K562 (cell line): ENCODE measurements at regions not wholly inside any gene's neighbourhood (a gene's known extent, or its start where the extent isn't known, plus 50 kb on each side); places are given as distances from the start of the nearest gene placed in this dataset.

ENCODE experiments used
- ATAC-seq: fragments of 200-7000 bp; cut with Tn5 transposase; 3 replicates; pipeline ENCODE4 v1.9.1; 2020; ENCODE audit warnings: moderate library complexity
- BruUV-seq: library from RNA; stranded (reverse); fragments of 400-500 nt; replicated peaks from 2 replicates; lab custom pipeline; 2021; lab: Mats Ljungman, UMichigan
- CTCF ChIA-PET: fragments of 300-600 bp; formaldehyde crosslinking; extraction: SDS; loops from one replicate; lab custom pipeline; 2021; ENCODE audit warnings: low intra/inter-chr PET ratio; lab: Yijun Ruan, JAX
- POLR2A ChIA-PET: fragments of 300-600, 350-650 bp; sonication (Branson Sonifier 250); formaldehyde crosslinking; extraction: SDS; loops from one replicate; lab custom pipeline; 2021; ENCODE audit warnings: antibody characterized with exemption, inconsistent platforms; lab: Yijun Ruan, JAX
- DNase-seq, 4 experiments: peaks; one replicate each; pipeline versions ENCODE4 v3.0.0 to v3.0.0-alpha.2; 2011 to 2018; ENCODE audit warnings: low spot score in 3 of 4, mixed read lengths in 3 of 4; ENCODE audit errors: extremely low read depth in 1 of 4
- FAIRE-seq: peaks from 2 replicates; lab custom pipeline; 2011; peaks lifted over from hg19 to GRCh38; lab: Jason Lieb, UNC
- H2AFZ ChIP-seq: 2 replicates; pipeline ENCODE4 v1.6.0; 2011; ENCODE audit warnings: low read depth, low read length, control low read depth, inconsistent platforms
- H3K27ac ChIP-seq: fragments of 200-600 bp; 3 replicates; pipeline ENCODE4 v1.8.0; 2011; ENCODE audit warnings: low read depth, mild to moderate bottlenecking, control low read depth, inconsistent platforms, low read length, moderate library complexity, mixed read lengths; ENCODE audit errors: extremely low read depth
- H3K27me3 ChIP-seq, 2 experiments: fragments of 300-600 bp in 1 of 2; 2 replicates in 1 of 2; 3 replicates in 1 of 2; pipeline versions ENCODE4 v1.6.0 to v1.8.0; 2011; ENCODE audit warnings: inconsistent platforms in 2 of 2, low read length in 2 of 2, mild to moderate bottlenecking in 1 of 2, mixed read lengths in 1 of 2, moderate library complexity in 1 of 2; ENCODE audit not compliant: control insufficient read depth in 2 of 2, insufficient read depth in 2 of 2
- H3K36me3 ChIP-seq: fragments of 300-600 bp; 3 replicates; pipeline ENCODE4 v1.8.0; 2011; ENCODE audit warnings: mild to moderate bottlenecking, low read length, inconsistent platforms; ENCODE audit not compliant: control insufficient read depth, insufficient read depth
- H3K4me1 ChIP-seq, 2 experiments: fragments of 200-600 bp in 1 of 2; replicated peaks in 1 of 2; 2 replicates in 1 of 2; 3 replicates in 1 of 2; pipeline versions ENCODE4 v1.5.1 to v1.8.0; 2011; ENCODE audit warnings: inconsistent platforms in 2 of 2, low read length in 2 of 2, mild to moderate bottlenecking in 1 of 2, mixed read lengths in 1 of 2, moderate library complexity in 1 of 2; ENCODE audit not compliant: control insufficient read depth in 2 of 2, insufficient read depth in 2 of 2
- H3K4me2 ChIP-seq: 2 replicates; pipeline ENCODE4 v1.6.1; 2011; ENCODE audit warnings: low read length, control low read depth, inconsistent platforms, mixed read lengths; ENCODE audit not compliant: insufficient read depth
- H3K4me3 ChIP-seq: fragments of 200-600 bp; sonication (generic), shearing (Covaris generic); 2 replicates; pipeline ENCODE4 v1.5.1; 2016; ENCODE audit warnings: control low read depth, inconsistent platforms
- H3K79me2 ChIP-seq: fragments of 200-600 bp; 3 replicates; pipeline ENCODE4 v1.8.0; 2011; ENCODE audit warnings: low read length, inconsistent platforms; ENCODE audit not compliant: control insufficient read depth, insufficient read depth
- H3K9ac ChIP-seq, 2 experiments: 2 replicates each; pipeline versions ENCODE4 v1.6.0 to v1.6.1; 2011; ENCODE audit warnings: low read depth in 2 of 2, low read length in 2 of 2, control low read depth in 1 of 2, inconsistent platforms in 1 of 2, mild to moderate bottlenecking in 1 of 2, mixed read lengths in 1 of 2; ENCODE audit not compliant: insufficient read depth in 1 of 2
- H3K9me1 ChIP-seq: one replicate; pipeline ENCODE4 v1.6.0; 2011; ENCODE audit warnings: inconsistent platforms, mild to moderate bottlenecking, low read length, moderate library complexity; ENCODE audit not compliant: control insufficient read depth, insufficient read depth
- H3K9me3 ChIP-seq: replicated peaks from 2 replicates; pipeline ENCODE4 v1.5.1; 2011; ENCODE audit warnings: low read depth, low read length, inconsistent platforms; ENCODE audit not compliant: control insufficient read depth, insufficient read depth
- H4K20me1 ChIP-seq: replicated peaks from 2 replicates; pipeline ENCODE4 v1.6.1; 2011; ENCODE audit warnings: low read length, inconsistent platforms, mixed read lengths; ENCODE audit not compliant: control insufficient read depth, insufficient read depth
- CBFA2T3 ChIP-seq: fragments of 450-650 bp; IDR thresholded peaks from 2 replicates; pipeline ENCODE4 v1.6.1; 2017
- EZH2 ChIP-seq: IDR thresholded peaks from 2 replicates; pipeline ENCODE4 v1.6.1; 2012; ENCODE audit warnings: low read depth, mild to moderate bottlenecking, inconsistent platforms, low read length, borderline replicate concordance
- SMAD3 ChIP-seq: fragments of 450-650 bp; formaldehyde crosslinking; conservative IDR thresholded peaks from 2 replicates; pipeline ENCODE4 v1.4.0; 2020; ENCODE audit warnings: mild to moderate bottlenecking
- TOE1 ChIP-seq, 2 experiments: fragments of 450-650 bp in 1 of 2; sonication (generic) in 1 of 2; formaldehyde crosslinking in 1 of 2; IDR thresholded peaks; 2 replicates each; pipeline versions ENCODE4 v1.7.1 to v1.8.0; 2016 to 2022; ENCODE audit warnings: borderline replicate concordance in 2 of 2, mild to moderate bottlenecking in 2 of 2, antibody characterized with exemption in 1 of 2, inconsistent platforms in 1 of 2, low read depth in 1 of 2, missing genetic modification reagents in 1 of 2, moderate library complexity in 1 of 2
- ZFP1 ChIP-seq: fragments of 450-650 bp; formaldehyde crosslinking; IDR thresholded peaks from 2 replicates; pipeline ENCODE4 v1.4.0; 2020; ENCODE audit warnings: mild to moderate bottlenecking, mixed read lengths
- ZNF232 ChIP-seq: sonication (generic); formaldehyde crosslinking; IDR thresholded peaks from 2 replicates; pipeline ENCODE4 v1.8.0; 2022; ENCODE audit warnings: mild to moderate bottlenecking, missing genetic modification reagents
- WGBS: fragments of 100-300 bp; shearing (Covaris generic); methylation state at CpG from one replicate; pipeline ENCODE4 v1.1.6; 2016; ENCODE audit warnings: low coverage, mixed read lengths; ENCODE audit not compliant: insufficient coverage; ENCODE audit errors: missing lambda C conversion rate; 5-methylcytosine and 5-hydroxymethylcytosine counted together
- in situ Hi-C: fragments of 300-500 bp; cut with MboI; formaldehyde crosslinking; loops from 4 replicates; pipeline ENCODE4 v1.15.0; 2018; ENCODE audit warnings: inconsistent platforms, mixed read lengths
- intact Hi-C: fragments of 100-400 bp; cut with micrococcal nuclease; formaldehyde crosslinking; loops from 2 replicates; pipeline ENCODE4 v1.14.2; 2022
- TF ChIP-seq, protein P1 (sequence below): sonication (generic); formaldehyde crosslinking; IDR thresholded peaks from 2 replicates; pipeline ENCODE4 v1.8.0; 2022; ENCODE audit warnings: mild to moderate bottlenecking, missing genetic modification reagents
- TF ChIP-seq, protein P2 (sequence below): fragments of 450-650 bp; conservative IDR thresholded peaks from 2 replicates; pipeline ENCODE4 v1.6.1; 2016; ENCODE audit warnings: missing genetic modification characterization, low read depth, mild to moderate bottlenecking, missing compliant biosample characterization, moderate library complexity

DNA sequence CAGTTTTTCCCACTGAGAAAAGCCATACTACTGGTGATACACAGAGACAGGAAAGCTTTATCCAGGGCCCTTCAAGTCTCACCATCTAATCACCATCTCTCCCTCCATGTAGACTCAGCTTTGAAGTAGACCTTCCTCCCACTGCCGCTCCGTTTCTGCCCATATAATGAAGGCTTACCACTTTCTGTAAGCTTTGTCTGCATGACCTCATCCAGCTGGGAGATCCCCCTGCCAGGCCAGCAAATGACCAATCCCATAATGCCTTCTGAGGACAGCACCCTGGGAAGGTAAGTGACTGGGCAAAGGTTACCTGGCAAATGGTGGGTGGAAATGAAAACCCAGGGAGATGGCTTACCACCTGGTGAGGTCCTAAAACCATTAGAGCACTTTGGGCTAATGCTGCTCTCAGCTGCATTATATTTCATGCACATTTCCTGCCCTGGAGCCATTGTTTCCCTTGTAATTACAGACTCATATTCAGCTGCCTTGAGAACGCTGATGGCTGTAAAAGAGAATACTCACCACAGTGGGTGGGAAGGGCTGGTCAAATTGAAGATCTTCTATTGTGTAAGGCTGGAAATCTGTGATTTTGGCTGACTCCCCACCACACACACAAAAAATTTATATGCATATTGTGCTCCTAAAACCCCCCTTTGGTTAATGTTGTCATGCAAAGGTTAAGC, 350.7 kb upstream of the SYT4 start:
- POLR2A ChIA-PET: no interaction called here
- Histone ChIP-seq H3K9ac (no peak overlapping the region), H3K4me2 (no peak overlapping the region), H3K9me3 (no peaks in the 10 kb centered on the region), H3K4me1 (no peaks in the 10 kb centered on the region), H3K9me1 (no peaks in the 10 kb centered on the region), H3K36me3 (no peaks in the 10 kb centered on the region), H3K4me3 (no peak overlapping the region), H3K79me2 (no peaks in the 10 kb centered on the region), H2AFZ (no peak overlapping the region), H3K27ac (no peak overlapping the region), H3K27me3 (no peaks in the 10 kb centered on the region), H4K20me1 (no peaks in the 10 kb centered on the region)
- no peak for TF ChIP-seq TOE1 (IDR thresholded peaks at IDR 0.05; ENCODE audit: borderline replicate concordance)
- TF ChIP-seq TOE1 (CRISPR knock-in tag; IDR thresholded peaks at IDR 0.05; ENCODE audit: borderline replicate concordance, low read depth): no peak
- no peak for TF ChIP-seq ZNF232 (CRISPR knock-in tag)
- TF ChIP-seq CBFA2T3: no peak
- TF ChIP-seq, protein P1, sequence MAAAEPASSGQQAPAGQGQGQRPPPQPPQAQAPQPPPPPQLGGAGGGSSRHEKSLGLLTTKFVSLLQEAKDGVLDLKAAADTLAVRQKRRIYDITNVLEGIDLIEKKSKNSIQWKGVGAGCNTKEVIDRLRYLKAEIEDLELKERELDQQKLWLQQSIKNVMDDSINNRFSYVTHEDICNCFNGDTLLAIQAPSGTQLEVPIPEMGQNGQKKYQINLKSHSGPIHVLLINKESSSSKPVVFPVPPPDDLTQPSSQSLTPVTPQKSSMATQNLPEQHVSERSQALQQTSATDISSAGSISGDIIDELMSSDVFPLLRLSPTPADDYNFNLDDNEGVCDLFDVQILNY (CRISPR knock-in tag): no peak
- no peak for TF ChIP-seq SMAD3 (CRISPR knock-in tag)
- TF ChIP-seq, protein P2, sequence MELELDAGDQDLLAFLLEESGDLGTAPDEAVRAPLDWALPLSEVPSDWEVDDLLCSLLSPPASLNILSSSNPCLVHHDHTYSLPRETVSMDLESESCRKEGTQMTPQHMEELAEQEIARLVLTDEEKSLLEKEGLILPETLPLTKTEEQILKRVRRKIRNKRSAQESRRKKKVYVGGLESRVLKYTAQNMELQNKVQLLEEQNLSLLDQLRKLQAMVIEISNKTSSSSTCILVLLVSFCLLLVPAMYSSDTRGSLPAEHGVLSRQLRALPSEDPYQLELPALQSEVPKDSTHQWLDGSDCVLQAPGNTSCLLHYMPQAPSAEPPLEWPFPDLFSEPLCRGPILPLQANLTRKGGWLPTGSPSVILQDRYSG (tag): no peak
- no peak for TF ChIP-seq EZH2
- no peak for TF ChIP-seq ZFP1 (CRISPR knock-in tag)
- no peak for DNase-seq
- CTCF ChIA-PET: no interaction called here
- no TSS peak for BruUV-seq
- WGBS: 0% methylated on average over 1 of the region's 3 CpGs
- intact Hi-C loops (loop anchor here (10.0 kb wide), 2 partner anchors 1587 to 1757 kb away; no protein-coding TSS in a partner anchor), in situ Hi-C loops (no loop called here)
- FAIRE-seq: no peak
- no peak for ATAC-seq
